ENCODE measurements at regions not wholly inside any gene's neighbourhood (a gene's known extent, or its start where the extent isn't known, plus 50 kb on each side); places are given as distances from the start of the nearest gene placed in this dataset.

DNA sequence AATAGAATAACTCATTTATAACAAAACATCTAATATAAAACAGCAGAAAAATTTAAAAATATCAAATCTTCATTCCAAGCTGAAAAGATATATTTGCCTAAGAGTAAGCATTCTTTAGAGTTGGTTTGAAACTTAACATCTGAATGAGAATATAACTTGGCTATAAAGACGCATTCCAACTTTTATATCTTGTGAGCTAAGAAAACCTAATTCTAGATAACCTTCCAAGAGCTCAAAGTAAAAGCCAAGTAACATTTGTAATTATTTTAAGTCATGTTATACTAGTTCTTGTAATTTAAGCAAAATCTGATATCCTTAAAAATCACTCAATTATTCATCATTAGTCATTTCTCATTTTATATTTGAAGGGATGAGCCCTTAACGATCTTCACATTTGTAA, 368.9 kb downstream of the C12orf50 start:
- TF ChIP-seq, protein P1, sequence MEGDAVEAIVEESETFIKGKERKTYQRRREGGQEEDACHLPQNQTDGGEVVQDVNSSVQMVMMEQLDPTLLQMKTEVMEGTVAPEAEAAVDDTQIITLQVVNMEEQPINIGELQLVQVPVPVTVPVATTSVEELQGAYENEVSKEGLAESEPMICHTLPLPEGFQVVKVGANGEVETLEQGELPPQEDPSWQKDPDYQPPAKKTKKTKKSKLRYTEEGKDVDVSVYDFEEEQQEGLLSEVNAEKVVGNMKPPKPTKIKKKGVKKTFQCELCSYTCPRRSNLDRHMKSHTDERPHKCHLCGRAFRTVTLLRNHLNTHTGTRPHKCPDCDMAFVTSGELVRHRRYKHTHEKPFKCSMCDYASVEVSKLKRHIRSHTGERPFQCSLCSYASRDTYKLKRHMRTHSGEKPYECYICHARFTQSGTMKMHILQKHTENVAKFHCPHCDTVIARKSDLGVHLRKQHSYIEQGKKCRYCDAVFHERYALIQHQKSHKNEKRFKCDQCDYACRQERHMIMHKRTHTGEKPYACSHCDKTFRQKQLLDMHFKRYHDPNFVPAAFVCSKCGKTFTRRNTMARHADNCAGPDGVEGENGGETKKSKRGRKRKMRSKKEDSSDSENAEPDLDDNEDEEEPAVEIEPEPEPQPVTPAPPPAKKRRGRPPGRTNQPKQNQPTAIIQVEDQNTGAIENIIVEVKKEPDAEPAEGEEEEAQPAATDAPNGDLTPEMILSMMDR (IDR thresholded peaks at IDR 0.05): no peak
- no peak for TF ChIP-seq EZH2phosphoT487 (IDR thresholded peaks at IDR 0.05)
